SK-N-SH (cell line): ENCODE measurements at regions not wholly inside any gene's neighbourhood (a gene's known extent, or its start where the extent isn't known, plus 50 kb on each side); places are given as distances from the start of the nearest gene placed in this dataset.

Experiments used
- CTCF ChIA-PET: fragments of 300-600, 350-600 bp; formaldehyde crosslinking; extraction: SDS; loops from one replicate; lab custom pipeline; 2021; lab: Yijun Ruan, JAX
- POLR2A ChIA-PET: fragments of 350-600 bp; sonication (Branson Sonifier 250); formaldehyde crosslinking; extraction: SDS; loops from one replicate; lab custom pipeline; 2020; ENCODE audit warnings: antibody characterized with exemption, inconsistent platforms; lab: Yijun Ruan, JAX
- DNase-seq: peaks from one replicate; pipeline ENCODE4 v3.0.0; 2012
- H2AFZ ChIP-seq: fragments of 200-600 bp; sonication (generic); 2 replicates; pipeline ENCODE4 v1.8.1; 2016; ENCODE audit warnings: antibody characterized with exemption, mild to moderate bottlenecking, low read depth
- H3F3A ChIP-seq: fragments of 200-600 bp; sonication (generic); replicated peaks from 2 replicates; pipeline ENCODE3; 2016; ENCODE audit warnings: antibody characterized with exemption, mild to moderate bottlenecking; ENCODE audit not compliant: insufficient read depth
- H3K27ac ChIP-seq, 2 experiments: fragments of 200-500 bp in 1 of 2; fragments of 200-600 bp in 1 of 2; sonication (Bioruptor generic) in 1 of 2; sonication (generic), shearing (Covaris generic) in 1 of 2; 2 replicates each; pipeline versions ENCODE4 v1.5.1 to v1.6.1; 2014 to 2016; ENCODE audit warnings: low read depth in 2 of 2, inconsistent platforms in 1 of 2, low read length in 1 of 2, mild to moderate bottlenecking in 1 of 2, mixed read lengths in 1 of 2
- H3K27me3 ChIP-seq: fragments of 200-600 bp; sonication (generic), shearing (Covaris generic); 2 replicates; pipeline ENCODE4 v1.6.1; 2016; ENCODE audit warnings: mixed run types; ENCODE audit not compliant: insufficient read depth
- H3K36me3 ChIP-seq, 2 experiments: fragments of 200-500 bp in 1 of 2; fragments of 200-600 bp in 1 of 2; sonication (Bioruptor generic) in 1 of 2; sonication (generic) in 1 of 2; replicated peaks in 1 of 2; 2 replicates each; pipeline versions ENCODE3 to v1.5.1; 2014 to 2016; ENCODE audit warnings: low read length in 1 of 2, mild to moderate bottlenecking in 1 of 2; ENCODE audit not compliant: insufficient read depth in 2 of 2, control insufficient read depth in 1 of 2
- H3K4me1 ChIP-seq, 2 experiments: fragments of 200-500 bp in 1 of 2; fragments of 200-600 bp in 1 of 2; sonication (Bioruptor generic) in 1 of 2; sonication (generic), shearing (Covaris generic) in 1 of 2; 2 replicates each; pipeline versions ENCODE4 v1.5.1 to v1.6.1; 2014 to 2016; ENCODE audit warnings: low read depth in 1 of 2, low read length in 1 of 2, mixed run types in 1 of 2; ENCODE audit not compliant: insufficient read depth in 2 of 2, control insufficient read depth in 1 of 2
- H3K4me2 ChIP-seq: fragments of 200-600 bp; sonication (generic), shearing (Covaris generic); 2 replicates; pipeline ENCODE4 v1.6.1; 2017; ENCODE audit warnings: mixed run types
- H3K4me3 ChIP-seq, 2 experiments: fragments of 200-500 bp in 1 of 2; fragments of 200-600 bp in 1 of 2; sonication (Bioruptor generic) in 1 of 2; sonication (generic), shearing (Covaris generic) in 1 of 2; 2 replicates each; pipeline versions ENCODE4 v1.5.1 to v1.8.1; 2014 to 2016; ENCODE audit warnings: low read depth in 2 of 2, inconsistent platforms in 1 of 2, low read length in 1 of 2, mild to moderate bottlenecking in 1 of 2, mixed read lengths in 1 of 2, moderate library complexity in 1 of 2
- H3K79me2 ChIP-seq: fragments of 200-600 bp; sonication (generic); 2 replicates; pipeline ENCODE4 v1.8.1; 2017; ENCODE audit warnings: mild to moderate bottlenecking; ENCODE audit not compliant: insufficient read depth
- H3K9ac ChIP-seq: fragments of 200-600 bp; sonication (generic); 2 replicates; pipeline ENCODE4 v1.6.1; 2017; ENCODE audit warnings: mixed run types
- H3K9me2 ChIP-seq: fragments of 200-600 bp; sonication (generic); 2 replicates; pipeline ENCODE4 v1.6.1; 2017; ENCODE audit warnings: mixed run types
- H3K9me3 ChIP-seq: fragments of 200-600 bp; sonication (generic); 2 replicates; pipeline ENCODE4 v1.6.1; 2017; ENCODE audit warnings: mixed run types, mild to moderate bottlenecking, moderate library complexity
- H4K20me1 ChIP-seq: fragments of 200-600 bp; sonication (generic); 2 replicates; pipeline ENCODE4 v1.6.1; 2017; ENCODE audit warnings: mild to moderate bottlenecking, mixed run types; ENCODE audit not compliant: insufficient read depth
- CHD2 ChIP-seq: fragments of 150-350 bp; IDR thresholded peaks from 2 replicates; pipeline ENCODE4 v1.6.1; 2018; ENCODE audit warnings: low read length; ENCODE audit not compliant: partially characterized antibody
- ELF1 ChIP-seq: IDR thresholded peaks from 2 replicates; pipeline ENCODE4 v1.4.0; 2012
- EZH2phosphoT487 ChIP-seq: fragments of 200-600 bp; sonication (generic); IDR thresholded peaks from 2 replicates; pipeline ENCODE4 v1.6.1; 2017; ENCODE audit warnings: low read depth, mixed run types, mild to moderate bottlenecking, antibody characterized with exemption, moderate library complexity, borderline replicate concordance
- FOXJ3 ChIP-seq: sonication (generic); formaldehyde crosslinking; IDR thresholded peaks from 2 replicates; pipeline ENCODE4 v1.5.1; 2020; ENCODE audit warnings: mild to moderate bottlenecking, missing genetic modification reagents
- FOXM1 ChIP-seq: IDR thresholded peaks from 2 replicates; pipeline ENCODE4 v1.4.0; 2012; ENCODE audit warnings: low read depth, mild to moderate bottlenecking
- GABPA ChIP-seq: IDR thresholded peaks from 2 replicates; pipeline ENCODE4 v1.4.0; 2012; ENCODE audit warnings: low read depth, mild to moderate bottlenecking
- MAX ChIP-seq: IDR thresholded peaks from 2 replicates; pipeline ENCODE4 v1.4.0; 2012; ENCODE audit warnings: low read depth
- MEF2A ChIP-seq: IDR thresholded peaks from 2 replicates; pipeline ENCODE4 v1.4.0; 2012; ENCODE audit warnings: low read depth, borderline replicate concordance
- MXI1 ChIP-seq: IDR thresholded peaks from 2 replicates; pipeline ENCODE4 v1.6.1; 2012; ENCODE audit warnings: mild to moderate bottlenecking, low read depth, low read length, improper control_type of control experiment
- NRF1 ChIP-seq: IDR thresholded peaks from 2 replicates; pipeline ENCODE4 v1.6.1; 2012; ENCODE audit warnings: low read depth, mild to moderate bottlenecking, low read length
- POLR2AphosphoS5 ChIP-seq: IDR thresholded peaks from 2 replicates; pipeline ENCODE4 v1.6.1; 2012; ENCODE audit warnings: low read depth, low read length
- REST ChIP-seq: IDR thresholded peaks from 2 replicates; pipeline ENCODE4 v1.6.1; 2012; ENCODE audit warnings: mild to moderate bottlenecking, low read depth, low read length, moderate library complexity
- RFX5 ChIP-seq: IDR thresholded peaks from 2 replicates; pipeline ENCODE4 v1.6.1; 2012; ENCODE audit warnings: mild to moderate bottlenecking, improper control_type of control experiment, low read length
- SIN3A ChIP-seq: IDR thresholded peaks from 2 replicates; pipeline ENCODE4 v1.6.1; 2012; ENCODE audit warnings: low read depth, mild to moderate bottlenecking, low read length, moderate library complexity, borderline replicate concordance
- SMC3 ChIP-seq: IDR thresholded peaks from 2 replicates; pipeline ENCODE4 v1.6.1; 2012; ENCODE audit warnings: low read depth, low read length, improper control_type of control experiment
- TCF12 ChIP-seq: IDR thresholded peaks from 2 replicates; pipeline ENCODE4 v1.4.0; 2012
- TEAD4 ChIP-seq: IDR thresholded peaks from 2 replicates; pipeline ENCODE4 v1.4.0; 2012; ENCODE audit warnings: mild to moderate bottlenecking, borderline replicate concordance; ENCODE audit not compliant: insufficient read depth
- USF1 ChIP-seq: IDR thresholded peaks from 2 replicates; pipeline ENCODE4 v1.4.0; 2012; ENCODE audit warnings: low read depth, borderline replicate concordance
- YY1 ChIP-seq: IDR thresholded peaks from 2 replicates; pipeline ENCODE4 v1.4.0; 2012; ENCODE audit warnings: low read depth, mild to moderate bottlenecking
- WGBS: methylation state at CpG from one replicate; pipeline ENCODE4 v1.1.6; 2017; ENCODE audit warnings: low lambda C conversion rate; 5-methylcytosine and 5-hydroxymethylcytosine counted together

- no peak for DNase-seq
- Histone ChIP-seq H3K4me2 (no peak overlapping the region), H3K79me2 (no peaks in the 10 kb centered on the region), H2AFZ (no peak overlapping the region), H3K4me3 (no peak overlapping the region), H3K4me1 (no peaks in the 10 kb centered on the region), H4K20me1 (no peaks in the 10 kb centered on the region), H3K27me3 (no peaks in the 10 kb centered on the region), H3K9ac (no peak overlapping the region), H3K27ac (no peak overlapping the region), H3K9me2 (no peaks in the 10 kb centered on the region; the same call in 1 of the 2 replicates), H3F3A (peaks cover 5% of the 10 kb centered on the region), H3K9me3 (no peaks in the 10 kb centered on the region), H3K36me3 (no peaks in the 10 kb centered on the region)
- POLR2A ChIA-PET, result no interaction called here
- TF ChIP-seq CHD2 (no peak), TCF12 (no peak), FOXJ3 (CRISPR knock-in tag) (no peak), ELF1 (no peak), YY1 (no peak), TEAD4 (no peak), SIN3A (no peak), RFX5 (no peak), EZH2phosphoT487 (no peak), MEF2A (no peak), MXI1 (no peak), USF1 (no peak), MAX (no peak), FOXM1 (no peak), SMC3 (no peak), POLR2AphosphoS5 (no peak), GABPA (no peak), REST (no peak), NRF1 (no peak)
- CTCF ChIA-PET, result no interaction called here
- WGBS, result 93% methylated on average over 4 of the region's 4 CpGs
Observed at GRCh38 chr13:90397503-90397902, 950.0 kb upstream of the MIR17HG start.
